ENCODE measurements at regions not wholly inside any gene's neighbourhood (a gene's known extent, or its start where the extent isn't known, plus 50 kb on each side); places are given as distances from the start of the nearest gene placed in this dataset.

DNA sequence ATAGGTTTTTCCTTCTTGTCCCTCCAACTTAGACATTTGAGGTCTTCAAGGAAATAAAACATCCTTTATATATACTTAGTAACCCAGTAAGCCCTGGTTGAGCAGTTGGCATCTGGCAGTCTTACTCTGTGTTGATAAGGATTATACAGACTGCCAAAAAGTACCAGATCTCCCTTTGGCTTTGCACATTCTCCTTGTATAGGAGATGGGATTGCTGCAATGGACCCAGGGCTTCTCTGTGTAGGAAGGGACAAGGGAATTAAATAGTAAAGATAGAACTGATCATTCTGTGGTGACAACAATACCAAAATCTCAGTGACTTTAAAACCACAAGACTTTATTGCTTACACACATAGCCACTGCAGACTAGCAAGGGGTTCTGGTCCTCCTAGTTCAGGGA, 180.1 kb upstream of the CCDC196 start:
- TF ChIP-seq CTCF (IDR thresholded peaks at IDR 0.05 in 8 of 11, conservative IDR thresholded peaks at IDR 0.05 in 3 of 11) (no peak), POLR2A (IDR thresholded peaks at IDR 0.05) (no peak), POLR2AphosphoS5 (IDR thresholded peaks at IDR 0.05) (no peak)
